ENCODE measurements at regions not wholly inside any gene's neighbourhood (a gene's known extent, or its start where the extent isn't known, plus 50 kb on each side); places are given as distances from the start of the nearest gene placed in this dataset.
A peak's percentile ranks its signal among the peaks of the same experiment; 100 is the strongest.

DNA sequence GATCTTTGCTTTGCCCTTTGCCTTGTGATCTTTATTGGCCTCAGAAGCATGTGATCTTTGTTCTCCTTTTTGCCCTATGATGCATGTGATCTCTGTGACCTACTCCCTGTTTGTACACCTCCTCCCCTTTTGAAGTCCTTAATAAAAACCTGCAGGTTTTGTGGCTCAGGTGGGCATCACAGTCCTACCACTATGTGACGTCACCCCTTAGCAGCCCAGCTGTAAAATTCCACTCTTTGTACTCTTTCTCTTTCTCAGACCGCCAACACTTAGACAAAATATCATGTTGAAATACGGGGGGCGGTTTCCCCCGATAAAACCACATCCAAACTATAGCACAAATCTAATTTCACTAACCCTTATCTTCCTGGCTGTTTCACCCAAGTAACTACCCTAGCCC is 76.7 kb upstream of the RAPGEF4 start:
- DNase-seq: no peak

GRCh38 chr2:172662099-172662498 is 73.5 kb upstream of the RAPGEF4 start:
- DNase-seq: no peak

GRCh38 chr2:172664766-172665165 is 70.9 kb upstream of the RAPGEF4 start:
- no peak for DNase-seq

GRCh38 chr2:172667581-172668325 is 67.9 kb upstream of the RAPGEF4 start:
- peak; percentile 19 for DNase-seq

GRCh38 chr2:172671501-172671900 is 64.1 kb upstream of the RAPGEF4 start:
- DNase-seq: no peak

DNA sequence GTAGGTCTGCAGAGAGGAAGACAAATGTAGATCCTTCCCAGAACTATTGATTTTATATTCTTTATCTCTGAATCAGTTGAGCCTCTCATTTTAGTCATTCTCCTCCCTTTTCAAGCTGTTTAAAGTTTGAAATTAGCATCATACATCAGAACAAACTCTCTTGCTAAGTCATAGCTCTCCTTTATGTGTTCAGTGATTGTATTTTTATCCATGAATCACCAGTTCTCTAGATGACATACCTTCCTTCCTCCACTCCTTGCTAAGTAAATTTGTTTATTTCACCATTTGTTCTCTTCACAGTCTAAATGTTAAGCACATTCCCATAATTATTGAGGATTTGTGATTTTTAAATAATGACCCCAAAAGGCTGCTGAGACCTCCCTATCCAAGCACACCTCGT is 63.5 kb upstream of the RAPGEF4 start:
- DNase-seq: peak; percentile 7

DNA sequence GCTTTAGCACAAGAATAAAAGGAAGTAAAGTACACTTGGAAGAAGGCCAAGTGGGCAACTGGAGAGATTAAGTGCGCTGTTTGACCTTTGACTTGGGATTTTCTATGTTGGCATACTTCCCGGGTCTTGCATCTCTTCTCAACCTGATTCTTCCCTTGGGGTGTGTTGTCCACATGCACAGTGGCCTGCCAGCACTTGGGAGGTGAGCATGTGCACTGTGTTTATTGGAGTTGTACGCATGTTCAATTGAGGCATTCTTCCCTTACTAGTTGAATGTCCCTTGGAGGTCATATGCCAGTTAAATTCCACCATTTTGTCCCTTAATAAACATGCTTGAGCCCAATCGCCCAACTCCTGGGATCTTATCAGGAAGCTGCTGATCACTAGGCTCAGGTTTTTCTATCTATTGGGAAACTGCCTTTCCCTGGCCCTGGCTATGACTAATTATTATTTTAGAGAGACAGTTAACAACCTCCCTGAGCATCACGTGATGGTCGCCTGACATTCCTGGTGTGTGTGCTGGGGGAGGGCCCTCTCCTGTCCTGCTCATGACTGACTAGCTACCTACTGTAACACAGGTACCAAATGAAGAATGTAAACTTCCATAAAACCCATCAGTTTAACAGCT is 62.5 kb upstream of the RAPGEF4 start:
- DNase-seq: peak; percentile 86

DNA sequence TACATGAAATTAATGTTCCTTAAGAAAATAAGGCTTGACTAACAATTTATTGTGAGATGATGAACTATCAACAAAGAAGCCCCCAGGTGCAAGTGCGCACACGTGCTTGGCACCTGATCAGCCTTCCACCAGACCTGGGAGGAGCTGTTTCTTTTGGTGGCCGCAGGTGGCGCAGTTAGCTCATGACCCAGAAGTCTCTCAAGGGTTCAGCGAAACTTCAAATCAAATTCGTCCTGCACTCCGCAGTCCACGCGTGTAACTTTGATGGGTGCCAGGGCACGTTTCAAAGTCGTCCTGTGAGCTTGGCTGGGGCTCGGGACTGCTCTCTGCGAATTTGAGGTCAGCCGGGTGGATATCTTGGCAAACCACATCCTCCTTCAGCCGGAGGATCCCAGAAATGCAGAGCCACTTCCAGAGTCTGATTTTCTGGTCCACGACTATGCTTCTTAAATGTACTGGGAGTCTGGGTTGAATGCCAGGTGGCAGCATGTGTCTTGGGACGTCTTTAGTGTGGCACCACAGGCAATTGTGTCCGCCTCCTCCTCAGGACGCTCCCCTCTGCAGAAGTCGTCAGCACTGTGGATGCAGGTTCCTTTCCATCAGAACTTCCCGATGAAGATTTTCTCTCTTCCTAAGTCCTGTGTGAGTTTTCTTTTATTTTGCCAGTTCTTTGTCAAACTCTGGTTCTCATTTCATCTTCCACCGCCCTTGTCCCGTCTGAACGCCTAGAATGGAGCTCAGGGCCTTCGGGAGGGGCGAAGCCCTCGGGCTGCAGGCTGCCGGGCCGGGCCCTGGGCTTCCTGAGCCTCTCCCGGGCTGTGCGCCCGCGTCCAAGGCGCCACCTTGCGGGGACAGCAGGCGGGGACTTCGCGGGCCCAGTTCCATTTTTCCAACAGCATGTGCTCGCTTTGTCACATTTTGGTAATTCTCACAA is 61.3 kb upstream of the RAPGEF4 start:
- no peak for DNase-seq

- DNase-seq: no peak
Observed at GRCh38 chr2:172674968-172675303, 60.7 kb upstream of the RAPGEF4 start.

DNA sequence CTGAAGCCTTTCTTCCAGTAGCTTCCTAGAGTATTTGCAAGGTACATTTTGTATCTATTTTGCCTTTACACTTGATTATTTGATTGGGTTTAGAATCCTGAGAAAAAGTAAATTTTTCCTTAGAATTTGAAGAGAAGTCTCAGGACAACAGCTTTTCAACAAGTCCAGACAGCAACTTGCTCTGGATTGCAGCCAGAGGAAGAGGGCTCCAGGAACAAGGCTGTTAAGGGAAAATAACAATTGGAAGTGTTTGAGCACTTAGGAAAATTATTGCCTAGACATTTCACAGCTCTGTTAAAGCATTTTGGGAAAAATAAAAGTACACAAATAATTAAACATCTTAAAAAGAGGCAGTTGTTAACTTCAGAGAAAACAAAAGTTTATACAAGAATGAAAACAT is 58.3 kb upstream of the RAPGEF4 start:
- DNase-seq: no peak

DNA sequence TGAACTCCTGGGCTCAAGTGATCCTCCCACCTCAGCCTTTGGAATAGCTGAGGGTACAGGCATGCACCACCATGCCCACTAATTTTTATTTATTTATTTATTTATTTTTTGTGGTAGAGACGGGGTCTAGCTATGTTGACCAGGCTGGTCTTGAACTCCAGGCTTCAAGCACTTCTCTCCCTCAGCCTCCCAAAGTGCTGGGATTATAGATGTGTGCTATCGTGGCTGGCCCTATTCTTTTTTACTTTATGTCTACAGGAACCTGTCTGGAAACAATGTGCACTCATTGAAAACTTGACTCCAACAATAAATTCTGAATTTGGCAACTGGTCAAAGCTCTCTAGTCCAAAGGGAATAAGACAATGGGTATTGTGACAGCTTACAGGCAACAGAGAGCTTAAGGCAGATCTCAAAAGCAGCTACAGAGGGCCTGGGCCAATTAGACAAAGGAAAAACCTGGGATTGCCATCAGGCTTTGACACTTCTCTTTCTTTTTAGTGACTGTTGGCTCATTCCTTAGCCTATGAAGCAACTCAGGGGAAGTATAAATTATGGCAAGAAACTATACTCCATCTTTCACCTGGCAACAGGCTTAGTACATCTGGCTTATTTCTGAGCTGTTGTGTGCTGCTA is 55.1 kb upstream of the RAPGEF4 start:
- no peak for DNase-seq

DNA sequence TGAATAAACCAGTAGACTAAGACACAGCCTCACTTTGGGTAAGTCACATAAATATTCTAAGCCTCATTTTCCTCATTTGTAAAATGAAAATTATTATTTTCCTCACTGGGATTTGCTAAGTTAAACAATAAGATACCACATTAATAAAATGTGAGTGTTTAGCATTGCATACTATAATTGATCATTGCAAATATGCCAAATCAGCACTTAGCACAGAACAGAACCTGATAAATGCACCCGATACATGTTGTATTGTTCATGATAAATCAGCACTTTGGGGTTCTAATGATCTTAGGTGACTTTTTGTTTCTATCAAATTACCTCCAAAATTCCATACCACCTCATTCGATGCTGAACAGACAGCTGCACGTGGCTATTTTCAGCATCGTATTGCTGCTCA is 50.2 kb upstream of the RAPGEF4 start:
- no peak for DNase-seq
